ENCODE measurements at regions not wholly inside any gene's neighbourhood (a gene's known extent, or its start where the extent isn't known, plus 50 kb on each side); places are given as distances from the start of the nearest gene placed in this dataset.

- H3K4me1 ChIP-seq (ENCODE audit: control insufficient read depth, extremely low read depth, insufficient read depth, low read length), result no peaks in the 10 kb centered on the region
- FAIRE-seq (no peak), DNase-seq (ENCODE audit: low read depth, low spot score) (no peak)
- H3K9me3 ChIP-seq (ENCODE audit: control insufficient read depth, low read depth, low read length), result peaks cover 4% of the 10 kb centered on the region
- no peaks in the 10 kb centered on the region for H3K36me3 ChIP-seq (ENCODE audit: control insufficient read depth in 2 of 2, extremely low read depth in 1 of 2, insufficient read depth in 2 of 2, low read length in 2 of 2)
- no peak overlapping the region for H3K9ac ChIP-seq (ENCODE audit: control insufficient read depth, extremely low read depth, insufficient read depth, low read length)
- no peaks in the 10 kb centered on the region for H3K27me3 ChIP-seq (ENCODE audit: control insufficient read depth, extremely low read depth, insufficient read depth, low read length)
- no peaks in the 10 kb centered on the region for H3K9me1 ChIP-seq (ENCODE audit: control insufficient read depth, extremely low read depth, insufficient read depth, low read length)
- no peak overlapping the region for H3K4me3 ChIP-seq (ENCODE audit: control insufficient read depth in 2 of 3, extremely low read depth in 1 of 3, insufficient read depth in 2 of 3, low read depth in 1 of 3, low read length in 3 of 3)
- no peak overlapping the region for H3K4me2 ChIP-seq (ENCODE audit: control insufficient read depth, extremely low read depth, insufficient read depth, low read depth, low read length)
- no peaks in the 10 kb centered on the region for H4K20me1 ChIP-seq (ENCODE audit: control insufficient read depth, extremely low read depth, insufficient read depth, low read length)
- H2AFZ ChIP-seq (ENCODE audit: control insufficient read depth, low read length), result no peak overlapping the region
- TF ChIP-seq EZH2 (IDR thresholded peaks at IDR 0.05; ENCODE audit: low read length) (no peak), CTCF (optimal IDR thresholded peaks at IDR 0.05 in 1 of 3, IDR thresholded peaks at IDR 0.05 in 1 of 3, conservative IDR thresholded peaks at IDR 0.05 in 1 of 3; ENCODE audit: extremely low read depth in 1 of 3, insufficient read depth in 2 of 3, low read length in 3 of 3) (no peak)
- no peak overlapping the region for H3K27ac ChIP-seq (ENCODE audit: control insufficient read depth, insufficient read depth, low read length)
- no peaks in the 10 kb centered on the region for H3K79me2 ChIP-seq (ENCODE audit: control insufficient read depth, insufficient read depth, low read length)
- dilution Hi-C loops (cut with MboI; ENCODE audit: extremely low pct_ligation_motif_present, low sequenced_read_pairs), result no loop called here
Measured at GRCh38 chr16:10232757-10233156, 50.5 kb upstream of the GRIN2A start.

- dilution Hi-C loops (cut with MboI; ENCODE audit: extremely low pct_ligation_motif_present, low sequenced_read_pairs), result no loop called here
- DNase-seq (ENCODE audit: low read depth, low spot score), result no peak
- H2AFZ ChIP-seq (ENCODE audit: control insufficient read depth, low read length), result no peak overlapping the region
- no peaks in the 10 kb centered on the region for H3K27me3 ChIP-seq (ENCODE audit: control insufficient read depth, extremely low read depth, insufficient read depth, low read length)
- H3K79me2 ChIP-seq (ENCODE audit: control insufficient read depth, insufficient read depth, low read length), result no peaks in the 10 kb centered on the region
- no peak for FAIRE-seq
- TF ChIP-seq CTCF (optimal IDR thresholded peaks at IDR 0.05 in 1 of 3, IDR thresholded peaks at IDR 0.05 in 1 of 3, conservative IDR thresholded peaks at IDR 0.05 in 1 of 3; ENCODE audit: extremely low read depth in 1 of 3, insufficient read depth in 2 of 3, low read length in 3 of 3) (no peak), EZH2 (IDR thresholded peaks at IDR 0.05; ENCODE audit: low read length) (no peak)
- H3K4me2 ChIP-seq (ENCODE audit: control insufficient read depth, extremely low read depth, insufficient read depth, low read depth, low read length), result no peak overlapping the region
- H3K9ac ChIP-seq (ENCODE audit: control insufficient read depth, extremely low read depth, insufficient read depth, low read length), result no peak overlapping the region
- H3K9me3 ChIP-seq (ENCODE audit: control insufficient read depth, low read depth, low read length), result no peaks in the 10 kb centered on the region
- no peak overlapping the region for H3K4me3 ChIP-seq (ENCODE audit: control insufficient read depth in 2 of 3, extremely low read depth in 1 of 3, insufficient read depth in 2 of 3, low read depth in 1 of 3, low read length in 3 of 3)
- H3K27ac ChIP-seq (ENCODE audit: control insufficient read depth, insufficient read depth, low read length), result no peak overlapping the region
- H4K20me1 ChIP-seq (ENCODE audit: control insufficient read depth, extremely low read depth, insufficient read depth, low read length), result no peaks in the 10 kb centered on the region
- no peaks in the 10 kb centered on the region for H3K4me1 ChIP-seq (ENCODE audit: control insufficient read depth, extremely low read depth, insufficient read depth, low read length)
- no peaks in the 10 kb centered on the region for H3K9me1 ChIP-seq (ENCODE audit: control insufficient read depth, extremely low read depth, insufficient read depth, low read length)
- H3K36me3 ChIP-seq (ENCODE audit: control insufficient read depth in 2 of 2, extremely low read depth in 1 of 2, insufficient read depth in 2 of 2, low read length in 2 of 2), result no peaks in the 10 kb centered on the region
Measured at GRCh38 chr16:10239640-10240039, 57.4 kb upstream of the GRIN2A start.

Measured in keratinocyte (primary cell).